Adipocyte (in vitro differentiated cells): ENCODE measurements at regions not wholly inside any gene's neighbourhood (a gene's known extent, or its start where the extent isn't known, plus 50 kb on each side); places are given as distances from the start of the nearest gene placed in this dataset.

Experiments
- DNase-seq: peaks from one replicate; pipeline ENCODE4 v3.0.0-alpha.2; 2015; ENCODE audit warnings: low read depth
- H3K27me3 ChIP-seq: replicated peaks from 2 replicates; pipeline ENCODE4 v1.7.0; 2013; ENCODE audit warnings: mild to moderate bottlenecking, low read length, moderate library complexity; ENCODE audit not compliant: control insufficient read depth, insufficient read depth
- H3K36me3 ChIP-seq: 2 replicates; pipeline ENCODE4 v1.7.0; 2013; ENCODE audit warnings: low read length, mild to moderate bottlenecking, moderate library complexity; ENCODE audit not compliant: control insufficient read depth, insufficient read depth, severe bottlenecking
- H3K4me1 ChIP-seq: 2 replicates; pipeline ENCODE4 v1.7.0; 2013; ENCODE audit warnings: mild to moderate bottlenecking, low read length, moderate library complexity; ENCODE audit not compliant: control insufficient read depth, insufficient read depth
- H3K4me3 ChIP-seq: 2 replicates; pipeline ENCODE4 v1.7.0; 2013; ENCODE audit warnings: mild to moderate bottlenecking, low read length, moderate library complexity
- H3K9ac ChIP-seq: 2 replicates; pipeline ENCODE4 v1.7.0; 2013; ENCODE audit warnings: mild to moderate bottlenecking, low read length, moderate library complexity
- H3K9me3 ChIP-seq: 2 replicates; pipeline ENCODE4 v1.7.0; 2013; ENCODE audit warnings: mild to moderate bottlenecking, low read length, moderate library complexity; ENCODE audit not compliant: control insufficient read depth

DNA sequence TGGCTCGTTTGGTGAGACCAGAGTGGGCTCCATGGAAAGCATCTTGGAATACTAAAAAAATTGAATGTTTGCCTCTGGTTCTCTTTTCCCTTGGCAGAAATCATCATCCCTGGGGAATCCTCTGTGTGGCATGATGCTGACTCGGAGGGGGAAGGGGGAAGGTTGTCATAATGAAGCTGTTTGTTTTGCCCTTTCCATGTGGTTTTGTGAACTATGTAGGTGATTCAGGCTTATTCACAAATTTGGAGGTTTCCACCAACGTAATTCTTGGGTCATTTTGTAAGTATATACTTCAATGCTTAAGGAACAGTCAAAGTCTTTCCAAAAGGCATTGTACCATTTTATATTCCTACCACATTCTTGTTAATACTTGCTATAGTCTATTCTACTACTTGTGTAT lies 754.0 kb upstream of the FAT3 start:
- no peaks in the 10 kb centered on the region for H3K27me3 ChIP-seq
- H3K9me3 ChIP-seq: peaks cover under 1% of the 10 kb centered on the region
- H3K36me3 ChIP-seq: no peaks in the 10 kb centered on the region
- no peak overlapping the region for H3K9ac ChIP-seq
- H3K4me1 ChIP-seq: no peaks in the 10 kb centered on the region
- DNase-seq: no peak
- H3K4me3 ChIP-seq: no peak overlapping the region

DNA sequence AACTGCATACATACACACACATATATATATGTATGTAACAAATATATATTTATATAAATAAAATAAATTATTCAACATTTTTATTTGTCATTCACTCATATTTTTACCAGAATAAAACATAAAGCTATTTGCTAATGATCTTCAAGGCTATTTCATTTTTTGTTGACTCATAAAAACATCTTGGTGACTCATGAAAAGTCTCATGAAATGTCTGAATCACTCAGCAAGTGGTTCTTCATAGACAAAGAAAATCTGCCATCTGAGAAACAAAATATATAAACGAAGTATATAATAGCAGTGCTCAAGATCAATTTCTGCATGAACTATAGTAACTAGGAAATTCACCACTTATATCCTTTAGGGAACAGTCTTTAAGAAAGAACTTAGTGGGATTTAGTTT lies 764.8 kb upstream of the FAT3 start:
- DNase-seq: no peak

DNA sequence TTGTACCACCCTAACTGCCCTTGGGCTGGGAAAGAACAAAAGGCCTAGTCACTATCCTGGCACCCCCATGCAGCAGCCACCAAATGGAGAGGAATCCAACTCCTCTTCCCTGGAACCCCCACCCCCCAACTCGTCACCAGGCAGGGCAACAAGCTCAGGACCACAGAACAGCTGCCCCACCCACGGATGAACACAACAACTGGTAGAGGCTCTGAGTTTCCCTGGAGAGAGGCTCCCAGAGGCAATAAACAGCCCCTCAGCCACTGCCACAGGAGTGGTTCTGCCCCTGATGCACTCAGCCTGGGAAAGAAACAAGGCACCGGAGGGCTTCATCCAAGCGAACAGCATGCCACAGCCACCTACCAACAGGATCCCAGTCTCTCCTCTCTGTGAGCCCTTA lies 778.4 kb upstream of the FAT3 start:
- Histone ChIP-seq H3K9ac (no peak overlapping the region), H3K9me3 (no peaks in the 10 kb centered on the region), H3K27me3 (no peaks in the 10 kb centered on the region), H3K36me3 (no peaks in the 10 kb centered on the region), H3K4me1 (no peaks in the 10 kb centered on the region), H3K4me3 (no peak overlapping the region)
- DNase-seq: no peak

More for the DNA sequence above, 764.8 kb upstream of the FAT3 start:
- Histone ChIP-seq H3K4me3 (no peak overlapping the region), H3K27me3 (no peaks in the 10 kb centered on the region), H3K36me3 (no peaks in the 10 kb centered on the region), H3K9me3 (no peaks in the 10 kb centered on the region), H3K9ac (no peak overlapping the region), H3K4me1 (no peaks in the 10 kb centered on the region)

DNA sequence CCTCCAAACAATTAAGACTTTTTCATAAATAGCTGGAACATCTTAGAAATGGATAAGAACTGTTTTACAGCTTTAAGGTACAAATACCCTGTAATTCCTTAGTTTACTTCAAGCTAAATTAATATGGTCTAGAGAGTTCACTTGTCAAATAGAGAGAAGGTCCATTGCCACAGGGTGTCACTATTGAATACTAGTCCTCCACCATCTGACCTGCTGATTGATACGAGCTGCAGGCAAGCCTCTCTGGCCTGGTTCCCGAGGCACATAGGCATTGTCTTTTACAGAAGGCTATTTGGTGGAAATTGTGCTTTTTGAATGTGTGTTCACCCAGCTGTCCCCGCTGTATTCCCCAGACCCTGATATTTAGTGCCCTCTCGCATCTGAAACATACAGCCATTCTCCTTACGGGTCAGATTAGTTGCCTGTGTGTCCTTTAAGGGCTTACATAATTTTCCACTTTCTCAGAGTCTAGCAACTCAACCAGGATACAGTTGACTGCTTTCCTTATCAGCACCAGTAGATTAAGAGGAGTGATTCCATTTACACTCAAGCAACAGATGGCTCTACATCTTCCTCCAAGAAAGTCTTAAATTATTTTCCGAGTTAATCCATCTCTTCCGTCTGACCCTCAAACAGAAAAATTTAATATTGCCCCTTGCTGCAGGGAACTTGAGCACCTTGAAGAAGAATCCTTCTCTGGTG lies 788.8 kb upstream of the FAT3 start:
- no peaks in the 10 kb centered on the region for H3K36me3 ChIP-seq
- H3K27me3 ChIP-seq: no peaks in the 10 kb centered on the region
- H3K9me3 ChIP-seq: peaks cover 3% of the 10 kb centered on the region
- DNase-seq: no peak
- H3K9ac ChIP-seq: no peak overlapping the region
- no peak overlapping the region for H3K4me3 ChIP-seq
- no peaks in the 10 kb centered on the region for H3K4me1 ChIP-seq

DNA sequence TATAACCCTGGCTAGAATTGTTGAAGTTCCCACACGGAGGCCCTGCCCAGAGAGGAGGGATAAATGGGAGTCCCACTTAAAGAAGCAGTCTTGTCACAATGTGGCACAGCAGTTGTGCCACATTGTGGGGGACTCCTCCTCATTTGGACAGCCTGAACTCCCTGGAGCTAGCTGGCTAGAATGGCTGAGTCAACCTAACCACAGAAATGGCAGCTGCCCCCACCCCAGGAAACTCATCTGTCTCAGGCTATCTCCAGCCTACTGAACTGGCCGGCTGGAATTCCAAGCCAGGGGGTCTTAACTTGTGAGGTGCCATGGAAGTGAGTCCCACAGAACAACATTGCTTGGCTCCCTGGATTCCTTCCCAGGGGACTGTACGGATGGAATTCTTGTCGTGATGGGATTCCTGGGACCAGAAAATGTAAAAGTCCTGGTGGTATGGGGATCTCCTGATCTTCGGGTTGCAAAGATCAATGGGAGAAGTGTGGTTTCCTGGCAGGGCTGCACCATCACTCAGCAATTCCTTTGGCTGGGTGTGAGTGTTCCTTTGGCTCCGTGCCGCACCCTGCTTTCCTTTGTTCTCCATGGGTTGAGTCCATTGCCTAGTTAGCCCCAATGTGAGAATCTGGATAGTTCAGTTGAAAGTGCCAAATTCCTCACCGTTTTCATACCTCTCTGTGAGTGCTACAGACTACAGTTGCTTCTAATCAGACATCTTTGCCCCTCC lies 791.2 kb upstream of the FAT3 start:
- no peak overlapping the region for H3K4me3 ChIP-seq
- no peaks in the 10 kb centered on the region for H3K27me3 ChIP-seq
- H3K4me1 ChIP-seq: no peaks in the 10 kb centered on the region
- H3K36me3 ChIP-seq: no peaks in the 10 kb centered on the region
- peaks cover 3% of the 10 kb centered on the region for H3K9me3 ChIP-seq
- no peak overlapping the region for H3K9ac ChIP-seq
- DNase-seq: no peak

DNA sequence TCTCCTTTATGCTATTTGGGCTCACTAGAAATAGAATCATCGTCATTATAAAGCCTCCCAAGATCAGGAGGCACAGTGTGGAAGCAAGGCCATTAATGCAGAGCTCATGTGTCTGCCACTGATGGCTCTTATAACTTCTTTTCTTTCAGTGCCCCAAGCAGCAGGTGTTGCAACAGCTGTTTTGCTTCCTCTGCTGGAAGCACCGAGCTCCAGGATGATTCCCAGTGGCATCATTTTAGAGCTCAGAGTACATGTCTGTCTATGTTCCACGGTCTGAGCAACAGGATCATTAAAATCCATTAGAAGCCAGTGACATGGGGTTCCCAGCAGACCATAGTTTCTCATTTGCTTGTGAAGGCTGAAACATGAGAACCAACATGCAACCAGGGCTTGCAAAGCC lies 803.0 kb upstream of the FAT3 start:
- DNase-seq: no peak
- no peak overlapping the region for H3K9ac ChIP-seq
- no peak overlapping the region for H3K4me3 ChIP-seq
- H3K4me1 ChIP-seq: no peaks in the 10 kb centered on the region
- no peaks in the 10 kb centered on the region for H3K36me3 ChIP-seq
- no peaks in the 10 kb centered on the region for H3K27me3 ChIP-seq
- no peaks in the 10 kb centered on the region for H3K9me3 ChIP-seq

DNA sequence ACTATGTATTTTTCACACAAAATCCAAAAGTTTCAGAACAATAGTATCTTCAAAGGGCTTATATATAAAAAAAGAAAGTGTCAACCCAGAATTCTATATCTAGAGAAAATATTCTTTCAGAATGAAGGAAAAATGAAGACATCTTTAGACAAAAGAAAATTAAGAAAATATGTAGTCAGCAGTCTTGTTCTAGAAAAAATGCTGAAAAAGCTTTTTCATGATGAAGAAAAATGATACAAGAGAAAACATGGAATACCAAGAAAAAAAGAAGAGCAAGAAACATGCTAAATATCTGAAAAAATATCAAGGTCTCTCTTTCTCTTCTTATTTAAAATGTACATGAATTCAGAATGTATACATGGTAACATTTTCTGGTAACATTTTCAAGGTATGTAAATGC lies 816.8 kb upstream of the FAT3 start:
- Histone ChIP-seq H3K36me3 (no peaks in the 10 kb centered on the region), H3K4me3 (no peak overlapping the region), H3K27me3 (no peaks in the 10 kb centered on the region), H3K4me1 (no peaks in the 10 kb centered on the region), H3K9ac (no peak overlapping the region), H3K9me3 (no peaks in the 10 kb centered on the region)
- no peak for DNase-seq

DNA sequence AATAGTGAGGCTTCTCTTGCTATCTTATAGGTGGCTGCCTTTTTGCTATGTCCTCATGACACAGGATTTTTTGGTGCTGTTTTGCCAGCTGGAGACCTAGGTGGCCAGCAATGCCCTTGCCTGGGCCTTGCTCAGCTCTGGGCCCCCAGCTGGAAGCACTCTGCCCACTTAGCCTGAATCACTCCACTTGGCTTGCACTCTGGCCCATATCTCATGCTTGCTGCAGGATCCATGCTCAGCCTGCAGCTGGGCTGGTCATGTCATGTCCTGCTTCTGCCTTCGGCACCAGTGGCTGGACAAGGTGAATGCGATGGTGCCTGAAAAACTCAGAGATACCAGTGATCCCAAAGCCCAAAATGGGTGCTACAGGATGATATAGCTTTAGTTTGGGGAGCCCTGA lies 818.6 kb upstream of the FAT3 start:
- Histone ChIP-seq H3K9ac (no peak overlapping the region), H3K27me3 (no peaks in the 10 kb centered on the region), H3K9me3 (peaks cover 6% of the 10 kb centered on the region), H3K4me3 (no peak overlapping the region), H3K36me3 (no peaks in the 10 kb centered on the region), H3K4me1 (no peaks in the 10 kb centered on the region)
- DNase-seq: no peak

DNA sequence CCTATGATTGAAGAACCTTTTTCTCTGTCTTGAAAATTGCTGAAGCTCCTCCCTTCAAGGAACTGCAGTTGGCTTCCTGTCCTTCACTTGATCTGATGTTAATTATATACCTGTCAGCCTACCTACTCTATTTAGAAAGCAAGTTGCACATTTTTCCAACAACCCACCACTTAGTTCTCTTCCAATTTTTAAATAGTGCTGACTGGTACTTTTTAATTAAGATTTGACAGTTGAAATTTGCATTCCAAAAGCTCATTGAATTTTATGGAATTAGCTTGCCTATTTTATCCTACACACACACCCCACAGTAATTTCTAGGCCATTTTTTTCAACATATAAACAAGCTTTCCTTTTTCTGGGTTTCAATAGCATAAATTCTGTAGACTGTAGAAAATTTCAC lies 820.3 kb upstream of the FAT3 start:
- H3K9ac ChIP-seq: no peak overlapping the region
- H3K9me3 ChIP-seq: peaks cover 6% of the 10 kb centered on the region
- no peak overlapping the region for H3K4me3 ChIP-seq
- DNase-seq: no peak
- no peaks in the 10 kb centered on the region for H3K36me3 ChIP-seq
- no peaks in the 10 kb centered on the region for H3K4me1 ChIP-seq
- no peaks in the 10 kb centered on the region for H3K27me3 ChIP-seq

DNA sequence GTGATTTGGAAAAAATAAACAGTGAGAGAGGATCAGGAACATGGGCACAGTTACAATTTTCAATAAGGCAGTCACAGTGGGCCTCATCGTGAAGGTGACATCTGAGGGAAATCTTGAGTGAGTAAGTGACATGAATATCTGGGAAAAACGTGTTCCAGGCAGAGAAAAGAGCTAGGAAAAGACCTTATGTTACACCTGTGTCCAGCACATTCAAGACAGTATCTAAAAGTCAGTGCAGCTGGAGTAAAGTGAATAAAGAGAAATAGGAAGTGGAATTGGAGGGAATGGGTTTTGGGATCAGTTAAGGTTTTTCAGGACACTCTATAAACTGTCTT lies 827.5 kb upstream of the FAT3 start:
- Histone ChIP-seq H3K9me3 (peaks cover 6% of the 10 kb centered on the region), H3K27me3 (no peaks in the 10 kb centered on the region)

DNA sequence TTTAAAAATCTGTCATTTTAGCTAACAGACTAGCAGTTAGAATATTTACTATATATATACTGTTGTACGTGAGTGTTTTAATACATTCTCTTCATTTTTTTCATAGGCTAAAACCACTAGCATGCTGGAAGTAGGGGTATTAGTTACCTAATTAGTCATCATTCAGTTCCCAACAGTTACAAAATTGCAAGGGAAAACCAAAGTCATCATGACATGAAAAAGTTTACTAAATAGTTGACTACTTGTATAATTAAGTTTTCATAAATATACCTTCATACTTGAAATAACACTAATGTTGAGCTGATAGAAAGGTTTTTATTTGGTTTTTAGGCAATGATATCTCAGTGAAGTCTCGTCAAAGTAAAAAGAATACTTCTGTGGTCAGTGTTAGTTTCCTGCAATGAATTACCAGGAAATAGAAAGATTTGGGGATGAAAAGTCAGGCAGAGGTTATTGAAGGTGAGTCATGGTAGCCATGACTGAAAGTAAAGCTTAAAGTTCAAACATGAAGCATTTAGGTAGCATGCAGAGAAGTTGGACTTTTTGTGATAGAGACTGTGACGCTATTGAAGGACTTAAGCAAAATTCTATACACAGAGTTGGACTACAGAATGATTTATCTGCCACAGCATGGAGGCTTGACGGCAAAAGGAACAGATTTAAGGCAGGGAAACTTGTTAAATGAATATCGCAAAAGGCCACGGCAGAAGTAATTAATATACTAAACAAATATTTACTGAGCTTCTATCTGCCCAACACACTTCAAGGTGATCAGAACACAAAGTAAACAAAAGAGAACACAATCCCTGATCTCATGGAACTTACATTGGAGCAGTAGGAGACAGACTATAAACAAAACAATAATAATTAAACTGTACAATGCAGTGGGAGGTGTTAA lies 828.1 kb upstream of the FAT3 start:
- H3K36me3 ChIP-seq: no peaks in the 10 kb centered on the region
- H3K4me3 ChIP-seq: no peak overlapping the region
- no peaks in the 10 kb centered on the region for H3K27me3 ChIP-seq
- H3K9ac ChIP-seq: no peak overlapping the region
- no peak for DNase-seq
- H3K4me1 ChIP-seq: no peaks in the 10 kb centered on the region
- peaks cover 1% of the 10 kb centered on the region for H3K9me3 ChIP-seq

More for the DNA sequence above, 827.5 kb upstream of the FAT3 start:
- H3K9ac ChIP-seq: no peak overlapping the region
- H3K36me3 ChIP-seq: no peaks in the 10 kb centered on the region
- no peak overlapping the region for H3K4me3 ChIP-seq
- DNase-seq: no peak
- no peaks in the 10 kb centered on the region for H3K4me1 ChIP-seq
